Tibial artery (tissue), 4 donors: ENCODE measurements at regions not wholly inside any gene's neighbourhood (a gene's known extent, or its start where the extent isn't known, plus 50 kb on each side); places are given as distances from the start of the nearest gene placed in this dataset.
"Not testable (repeated sequence)": the region's sequence is repeated elsewhere in the genome, so short reads cannot be mapped to it uniquely, and the experiment has no call there.

Experiments used
- DNase-seq, 2 donors: peaks; one replicate each; pipeline ENCODE4 v3.0.0-alpha.2; 2019
- H3K27ac ChIP-seq, 2 donors: fragments of 200-600 bp; sonication (generic) in 1 of 2; 1 replicate in 1 of 2; 2 replicates in 1 of 2; pipeline ENCODE4 v1.5.1; 2018 to 2019; ENCODE audit warnings: mild to moderate bottlenecking in 1 of 2
- H3K27me3 ChIP-seq, 2 donors: fragments of 200-600 bp; sonication (generic) in 1 of 2; one replicate each; pipeline versions ENCODE4 v1.5.1 to v1.6.0; 2016 to 2019
- H3K36me3 ChIP-seq, 3 donors: fragments of 200-600 bp; sonication (generic) in 2 of 3; one replicate each; pipeline ENCODE4 v1.5.1; 2016 to 2019; ENCODE audit warnings: mild to moderate bottlenecking in 2 of 3
- H3K4me1 ChIP-seq, 4 donors: fragments of 200-600 bp; sonication (generic) in 2 of 4; 1 replicate in 3 of 4; 2 replicates in 1 of 4; pipeline ENCODE4 v1.5.1; 2016 to 2019
- H3K4me3 ChIP-seq, 2 donors: fragments of 200-600 bp; sonication (generic) in 1 of 2; 1 replicate in 1 of 2; 2 replicates in 1 of 2; pipeline ENCODE4 v1.5.1; 2018 to 2019; ENCODE audit warnings: mild to moderate bottlenecking in 2 of 2
- H3K9me3 ChIP-seq, 3 donors: fragments of 200-600 bp; sonication (generic) in 1 of 3; one replicate each; pipeline ENCODE4 v1.5.1; 2016 to 2019
- intact Hi-C: fragments of 100-400 bp; cut with DNase I; formaldehyde crosslinking; loops from one replicate; pipeline ENCODE4 v1.15.0; 2023; ENCODE audit warnings: low total_unique reads
- TF ChIP-seq, protein P1 (sequence below), 2 experiments: fragments of 200-600 bp in 1 of 2; fragments of 450-650 bp in 1 of 2; IDR thresholded peaks; one replicate each; pipeline ENCODE4 v1.5.1; 2017 to 2019; ENCODE audit warnings: antibody characterized with exemption in 2 of 2, mild to moderate bottlenecking in 1 of 2, moderate library complexity in 1 of 2

DNA sequence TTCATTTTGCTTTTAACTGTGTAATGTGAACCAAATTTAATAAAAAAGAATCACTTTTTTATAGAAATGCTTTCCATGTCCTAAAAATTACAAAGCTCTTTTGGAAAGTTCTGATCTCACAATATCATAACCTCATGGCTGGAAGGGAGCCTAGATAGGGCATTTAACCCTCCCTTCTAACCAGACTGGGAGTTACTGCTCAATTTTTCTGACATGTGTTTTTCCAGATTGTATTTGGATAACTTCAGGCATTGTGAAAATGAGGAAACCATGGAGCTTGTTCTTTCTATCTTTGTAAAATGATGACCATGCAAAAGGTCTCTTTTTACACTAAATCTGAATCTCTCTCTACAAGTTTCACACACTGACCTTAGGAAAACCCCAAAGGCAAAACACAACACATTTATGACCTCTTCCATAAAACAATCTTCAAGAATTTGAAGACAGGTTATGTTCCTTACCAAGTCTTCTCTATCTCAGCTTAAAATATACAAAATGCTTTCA, 508.8 kb downstream of the DIPK2A start:
- TF ChIP-seq, protein P1, sequence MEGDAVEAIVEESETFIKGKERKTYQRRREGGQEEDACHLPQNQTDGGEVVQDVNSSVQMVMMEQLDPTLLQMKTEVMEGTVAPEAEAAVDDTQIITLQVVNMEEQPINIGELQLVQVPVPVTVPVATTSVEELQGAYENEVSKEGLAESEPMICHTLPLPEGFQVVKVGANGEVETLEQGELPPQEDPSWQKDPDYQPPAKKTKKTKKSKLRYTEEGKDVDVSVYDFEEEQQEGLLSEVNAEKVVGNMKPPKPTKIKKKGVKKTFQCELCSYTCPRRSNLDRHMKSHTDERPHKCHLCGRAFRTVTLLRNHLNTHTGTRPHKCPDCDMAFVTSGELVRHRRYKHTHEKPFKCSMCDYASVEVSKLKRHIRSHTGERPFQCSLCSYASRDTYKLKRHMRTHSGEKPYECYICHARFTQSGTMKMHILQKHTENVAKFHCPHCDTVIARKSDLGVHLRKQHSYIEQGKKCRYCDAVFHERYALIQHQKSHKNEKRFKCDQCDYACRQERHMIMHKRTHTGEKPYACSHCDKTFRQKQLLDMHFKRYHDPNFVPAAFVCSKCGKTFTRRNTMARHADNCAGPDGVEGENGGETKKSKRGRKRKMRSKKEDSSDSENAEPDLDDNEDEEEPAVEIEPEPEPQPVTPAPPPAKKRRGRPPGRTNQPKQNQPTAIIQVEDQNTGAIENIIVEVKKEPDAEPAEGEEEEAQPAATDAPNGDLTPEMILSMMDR (IDR thresholded peaks at IDR 0.05): no peak
- H3K9me3 ChIP-seq: no peaks in the 10 kb centered on the region
- no peaks in the 10 kb centered on the region for H3K27me3 ChIP-seq
- no peak overlapping the region for H3K4me3 ChIP-seq
- H3K27ac ChIP-seq: no peak overlapping the region
- no peaks in the 10 kb centered on the region for H3K36me3 ChIP-seq
- H3K4me1 ChIP-seq: no peaks in the 10 kb centered on the region
- intact Hi-C loops: no loop called here
- no peak for DNase-seq

DNA sequence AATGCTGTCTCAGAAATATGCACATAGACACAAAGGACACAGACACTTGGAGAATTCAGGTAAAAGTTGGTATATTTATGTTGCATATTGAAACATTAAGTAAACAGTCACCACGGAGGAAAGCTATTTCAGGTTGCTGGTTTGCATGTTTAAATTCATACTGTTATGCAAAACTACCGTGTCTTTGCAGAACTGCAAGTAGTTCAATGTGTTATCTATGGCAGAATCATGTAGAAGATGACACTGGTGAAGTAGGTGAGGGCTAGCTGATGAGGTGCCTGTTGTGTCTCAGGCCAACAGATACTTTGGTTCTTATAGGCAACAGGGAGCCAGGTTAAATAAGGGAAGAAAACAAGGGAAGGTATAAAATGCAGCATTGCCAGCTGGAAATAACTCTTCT, 511.3 kb downstream of the DIPK2A start:
- H3K36me3 ChIP-seq: no peaks in the 10 kb centered on the region
- H3K27me3 ChIP-seq: no peaks in the 10 kb centered on the region
- no peak for DNase-seq
- H3K9me3 ChIP-seq: no peaks in the 10 kb centered on the region
- H3K27ac ChIP-seq: no peak overlapping the region
- H3K4me3 ChIP-seq: no peak overlapping the region
- no peaks in the 10 kb centered on the region for H3K4me1 ChIP-seq
- TF ChIP-seq, protein P1 (IDR thresholded peaks at IDR 0.05): no peak
- intact Hi-C loops: no loop called here

DNA sequence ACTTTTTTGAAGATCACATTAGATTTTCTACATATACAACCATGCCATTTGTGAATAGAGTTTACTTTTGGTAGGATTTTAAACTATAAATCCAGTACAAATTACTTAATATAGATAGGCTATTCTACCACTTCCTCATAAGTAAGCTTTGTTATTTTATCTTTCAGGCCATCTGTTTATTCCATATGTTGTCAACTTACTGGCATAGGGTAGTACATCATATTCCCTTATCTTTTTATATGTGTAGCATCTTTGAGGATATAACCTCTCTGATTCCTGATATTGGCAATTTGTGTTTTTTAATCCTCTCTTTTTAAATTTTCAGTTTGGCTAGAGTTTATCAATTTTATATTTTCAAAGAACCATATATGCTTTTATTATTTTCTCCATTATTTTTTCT, 515.4 kb downstream of the DIPK2A start:
- H3K36me3 ChIP-seq: no peaks in the 10 kb centered on the region
- H3K4me3 ChIP-seq: no peak overlapping the region
- intact Hi-C loops: no loop called here
- H3K9me3 ChIP-seq: no peaks in the 10 kb centered on the region
- DNase-seq: no peak
- no peaks in the 10 kb centered on the region for H3K4me1 ChIP-seq
- TF ChIP-seq, protein P1 (IDR thresholded peaks at IDR 0.05): no peak
- H3K27me3 ChIP-seq: no peaks in the 10 kb centered on the region
- H3K27ac ChIP-seq: no peak overlapping the region

DNA sequence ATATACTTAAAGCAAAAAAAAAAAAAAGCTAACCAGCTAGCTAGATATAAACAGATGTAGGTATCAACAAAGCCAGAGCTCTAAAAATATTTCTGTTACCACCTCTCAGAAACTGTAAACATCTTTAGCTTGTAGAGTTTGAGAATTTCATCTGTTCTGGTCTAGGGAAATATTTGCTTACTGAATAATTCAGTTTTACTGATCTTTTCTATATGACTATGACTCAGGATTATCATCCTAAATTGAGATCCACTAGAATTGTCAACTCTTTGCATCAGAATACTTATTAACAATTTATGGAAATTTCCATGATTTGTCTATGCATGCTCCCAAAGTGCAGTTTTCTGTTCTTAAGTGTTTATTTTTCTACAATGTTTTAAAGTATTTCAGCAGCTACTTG, 517.3 kb downstream of the DIPK2A start:
- Histone ChIP-seq H3K36me3 (no peaks in the 10 kb centered on the region), H3K27me3 (no peaks in the 10 kb centered on the region), H3K27ac (no peak overlapping the region), H3K4me3 (no peak overlapping the region), H3K9me3 (no peaks in the 10 kb centered on the region), H3K4me1 (no peaks in the 10 kb centered on the region)
- TF ChIP-seq, protein P1 (IDR thresholded peaks at IDR 0.05): no peak
- intact Hi-C loops: no loop called here
- DNase-seq: no peak

DNA sequence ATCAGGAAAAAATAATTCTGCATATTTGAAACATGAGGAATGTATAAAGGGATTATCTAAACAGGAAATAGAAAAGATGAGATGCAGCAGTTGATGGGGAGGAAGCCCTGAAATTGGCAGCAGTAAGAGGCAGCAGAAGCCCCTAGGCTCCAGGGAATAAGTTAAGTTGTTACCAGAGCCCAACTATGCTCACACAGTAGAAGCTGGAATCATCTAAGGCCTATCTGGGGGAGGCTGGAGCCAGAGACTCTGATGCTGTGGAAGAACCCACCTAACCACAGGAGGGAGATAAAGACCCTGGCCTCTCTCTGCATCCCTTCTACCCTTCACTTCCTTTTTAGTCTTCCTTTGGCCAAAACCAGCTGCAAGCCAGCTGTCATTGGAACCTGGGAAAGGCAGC, 519.7 kb downstream of the DIPK2A start:
- no peaks in the 10 kb centered on the region for H3K27me3 ChIP-seq
- no peaks in the 10 kb centered on the region for H3K4me1 ChIP-seq
- intact Hi-C loops: no loop called here
- H3K4me3 ChIP-seq: no peak overlapping the region
- no peak for DNase-seq
- H3K36me3 ChIP-seq: no peaks in the 10 kb centered on the region
- no peaks in the 10 kb centered on the region for H3K9me3 ChIP-seq
- TF ChIP-seq, protein P1 (IDR thresholded peaks at IDR 0.05): no peak
- no peak overlapping the region for H3K27ac ChIP-seq

DNA sequence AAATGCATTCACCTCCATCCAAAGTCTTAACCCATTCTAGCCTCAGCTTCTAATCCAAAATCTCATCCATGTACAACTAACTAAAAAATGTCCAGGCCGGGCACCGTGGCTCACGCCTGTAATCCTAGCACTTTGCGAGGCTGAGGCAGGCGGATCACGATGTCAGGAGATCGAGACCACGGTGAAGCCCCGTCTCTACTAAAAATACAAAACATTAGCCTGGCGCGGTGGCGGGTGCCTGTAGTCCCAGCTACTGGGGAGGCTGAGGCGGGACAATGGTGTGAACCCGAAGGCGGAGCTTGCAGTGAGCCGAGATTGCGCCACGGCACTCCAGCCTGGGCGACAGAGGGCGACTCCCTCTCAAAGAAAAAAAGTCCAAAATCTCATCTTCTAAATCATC, 523.0 kb downstream of the DIPK2A start:
- H3K27ac ChIP-seq, H3K9me3 ChIP-seq, H3K36me3 ChIP-seq, intact Hi-C loops, H3K4me1 ChIP-seq, DNase-seq, H3K27me3 ChIP-seq, H3K4me3 ChIP-seq: not testable (repeated sequence)
